Caco-2 (cell line): ENCODE measurements at regions not wholly inside any gene's neighbourhood (a gene's known extent, or its start where the extent isn't known, plus 50 kb on each side); places are given as distances from the start of the nearest gene placed in this dataset.
"Not testable (repeated sequence)": the region's sequence is repeated elsewhere in the genome, so short reads cannot be mapped to it uniquely, and the experiment has no call there.

Experiments
- BruUV-seq: library from RNA; stranded (reverse); fragments of 400-500 nt; replicated peaks from 2 replicates; lab custom pipeline; 2021; lab: Mats Ljungman, UMichigan
- CTCF ChIA-PET: fragments of 300-600 bp; sonication (Branson Sonifier 250); formaldehyde crosslinking; loops from one replicate; lab custom pipeline; 2022; ENCODE audit warnings: antibody characterized with exemption; lab: Charles Lee
- POLR2A ChIA-PET: fragments of 300-600 bp; sonication (Branson Sonifier 250); formaldehyde crosslinking; loops from one replicate; lab custom pipeline; 2022; ENCODE audit warnings: antibody characterized with exemption; lab: Charles Lee
- DNase-seq, 2 experiments: peaks; one replicate each; pipeline versions ENCODE4 v3.0.0 to v3.0.0-alpha.2; 2020 to 2022
- H3K27me3 ChIP-seq: replicated peaks from 2 replicates; pipeline ENCODE4 v1.6.0; 2011; ENCODE audit warnings: low read length; ENCODE audit not compliant: control insufficient read depth, insufficient read depth
- H3K36me3 ChIP-seq: 2 replicates; pipeline ENCODE4 v1.5.1; 2011; ENCODE audit warnings: low read length; ENCODE audit not compliant: control insufficient read depth, insufficient read depth
- H3K4me1 ChIP-seq: fragments of 250-450 bp; sonication (Bioruptor Pico); 2 replicates; pipeline ENCODE4 v1.5.1; 2020; ENCODE audit warnings: mild to moderate bottlenecking
- H3K4me3 ChIP-seq: 2 replicates; pipeline ENCODE4 v1.5.1; 2011; ENCODE audit warnings: low read depth, mild to moderate bottlenecking, control low read depth, low read length
- H3K9me3 ChIP-seq: fragments of 250-450 bp; sonication (Bioruptor Pico); 2 replicates; pipeline ENCODE4 v1.5.1; 2020; ENCODE audit warnings: mild to moderate bottlenecking, moderate library complexity
- H3K27ac Mint-ChIP-seq: one replicate; pipeline ENCODE4 v1.8.0; 2022; ENCODE audit warnings: mixed read lengths; ENCODE audit not compliant: unreplicated experiment
- H3K27me3 Mint-ChIP-seq: one replicate; pipeline ENCODE4 v1.8.0; 2022; ENCODE audit warnings: mixed read lengths; ENCODE audit not compliant: insufficient read depth, unreplicated experiment
- H3K36me3 Mint-ChIP-seq: one replicate; pipeline ENCODE4 v1.8.0; 2022; ENCODE audit warnings: mild to moderate bottlenecking, mixed read lengths; ENCODE audit not compliant: insufficient read depth, unreplicated experiment
- H3K4me1 Mint-ChIP-seq: one replicate; pipeline ENCODE4 v1.8.0; 2022; ENCODE audit warnings: low read depth, mixed read lengths; ENCODE audit not compliant: unreplicated experiment
- H3K4me3 Mint-ChIP-seq: one replicate; pipeline ENCODE4 v1.8.0; 2022; ENCODE audit warnings: mild to moderate bottlenecking, moderate library complexity, mixed read lengths; ENCODE audit not compliant: unreplicated experiment
- H3K9me3 Mint-ChIP-seq: one replicate; pipeline ENCODE4 v1.8.0; 2022; ENCODE audit warnings: mixed read lengths; ENCODE audit not compliant: unreplicated experiment
- CTCF ChIP-seq, 2 experiments: fragments of 200-600 bp in 1 of 2; IDR thresholded peaks; 1 replicate in 1 of 2; 2 replicates in 1 of 2; pipeline versions ENCODE4 v1.5.1 to v1.8.0; 2011 to 2022; ENCODE audit warnings: antibody characterized with exemption in 1 of 2, control low read depth in 1 of 2, inconsistent platforms in 1 of 2, low read depth in 1 of 2, low read length in 1 of 2, mild to moderate bottlenecking in 1 of 2, moderate library complexity in 1 of 2; ENCODE audit not compliant: insufficient read depth in 1 of 2, severe bottlenecking in 1 of 2, unreplicated experiment in 1 of 2
- intact Hi-C: fragments of 100-400 bp; cut with micrococcal nuclease; formaldehyde crosslinking; loops from one replicate; pipeline ENCODE4 v1.10.0; 2022; ENCODE audit not compliant: unreplicated experiment

GRCh38 chr4:141473026-141473540, 163.3 kb upstream of the IL15 start:
- H3K36me3 ChIP-seq = no peaks in the 10 kb centered on the region
- POLR2A ChIA-PET = no interaction called here

GRCh38 chr4:141473952-141474351, 162.4 kb upstream of the IL15 start:
- no peak for TF ChIP-seq CTCF (IDR thresholded peaks at IDR 0.05; ENCODE audit: insufficient read depth in 1 of 2, low read depth in 1 of 2, low read length in 1 of 2, severe bottlenecking in 1 of 2, unreplicated experiment in 1 of 2)
- H3K4me1 Mint-ChIP-seq = no peaks in the 10 kb centered on the region
- ChIA-PET CTCF (no interaction called here), POLR2A (no interaction called here)
- no peak overlapping the region for H3K27ac Mint-ChIP-seq
- no peaks in the 10 kb centered on the region for H3K36me3 Mint-ChIP-seq
- intact Hi-C loops = no loop called here
- H3K27me3 Mint-ChIP-seq = peaks cover 3% of the 10 kb centered on the region
- no peak for DNase-seq
- BruUV-seq = no TSS peak
- no peaks in the 10 kb centered on the region for H3K9me3 Mint-ChIP-seq
- Histone ChIP-seq H3K9me3 (no peaks in the 10 kb centered on the region), H3K4me3 (no peak overlapping the region), H3K4me1 (no peaks in the 10 kb centered on the region), H3K36me3 (no peaks in the 10 kb centered on the region), H3K27me3 (no peaks in the 10 kb centered on the region)
- no peak overlapping the region for H3K4me3 Mint-ChIP-seq

More at GRCh38 chr4:141473026-141473540, 163.3 kb upstream of the IL15 start:
- no peaks in the 10 kb centered on the region for H3K4me1 ChIP-seq
- no peak overlapping the region for H3K4me3 ChIP-seq
- Mint-ChIP-seq H3K4me1 (no peaks in the 10 kb centered on the region), H3K27me3 (peaks cover 3% of the 10 kb centered on the region), H3K36me3 (no peaks in the 10 kb centered on the region), H3K4me3 (no peak overlapping the region), H3K9me3 (no peaks in the 10 kb centered on the region), H3K27ac (no peak overlapping the region)
- intact Hi-C loops = no loop called here
- no peaks in the 10 kb centered on the region for H3K27me3 ChIP-seq
- BruUV-seq = no TSS peak
- TF ChIP-seq CTCF (IDR thresholded peaks at IDR 0.05; ENCODE audit: insufficient read depth in 1 of 2, low read depth in 1 of 2, low read length in 1 of 2, severe bottlenecking in 1 of 2, unreplicated experiment in 1 of 2) = no peak
- DNase-seq = no peak
- CTCF ChIA-PET = no interaction called here
- H3K9me3 ChIP-seq = no peaks in the 10 kb centered on the region

DNA sequence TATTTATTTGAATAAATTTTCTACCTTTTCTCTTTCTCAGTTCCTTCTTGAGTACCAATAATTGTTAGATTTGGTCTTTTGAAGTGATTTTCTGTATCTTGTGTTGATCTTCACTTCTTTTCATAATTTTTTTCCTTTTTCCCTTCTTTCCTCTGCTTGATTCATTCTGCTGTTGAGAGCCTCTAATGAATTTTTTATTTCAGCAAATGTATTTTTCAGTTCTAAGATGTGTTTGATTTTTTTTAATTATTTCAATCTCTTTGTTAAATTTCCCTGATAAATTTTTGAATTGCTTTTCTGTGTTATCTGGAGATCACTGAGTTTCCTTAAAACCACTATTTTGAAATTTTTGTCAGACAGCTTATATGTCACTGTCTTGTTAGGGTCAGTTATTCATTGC, 155.4 kb upstream of the IL15 start:
- no peak overlapping the region for H3K4me3 ChIP-seq
- Mint-ChIP-seq H3K36me3 (no peaks in the 10 kb centered on the region), H3K27me3 (no peaks in the 10 kb centered on the region), H3K4me3 (no peak overlapping the region), H3K4me1 (no peaks in the 10 kb centered on the region), H3K27ac (no peak overlapping the region), H3K9me3 (peaks cover 32% of the 10 kb centered on the region)
- no peak for DNase-seq
- no peaks in the 10 kb centered on the region for H3K4me1 ChIP-seq
- H3K27me3 ChIP-seq = no peaks in the 10 kb centered on the region
- TF ChIP-seq CTCF (IDR thresholded peaks at IDR 0.05; ENCODE audit: insufficient read depth in 1 of 2, low read depth in 1 of 2, low read length in 1 of 2, severe bottlenecking in 1 of 2, unreplicated experiment in 1 of 2) = no peak
- intact Hi-C loops = no loop called here
- peaks cover 5% of the 10 kb centered on the region; the same call in 1 of the 2 replicates for H3K9me3 ChIP-seq
- ChIA-PET CTCF (no interaction called here), POLR2A (no interaction called here)
- H3K36me3 ChIP-seq = no peaks in the 10 kb centered on the region
- BruUV-seq = no TSS peak

- H3K36me3 Mint-ChIP-seq, intact Hi-C loops, H3K36me3 ChIP-seq, H3K27ac Mint-ChIP-seq, H3K27me3 ChIP-seq, H3K4me1 Mint-ChIP-seq, DNase-seq, H3K4me1 ChIP-seq, CTCF ChIA-PET, H3K4me3 ChIP-seq, H3K4me3 Mint-ChIP-seq, H3K9me3 ChIP-seq, BruUV-seq, POLR2A ChIA-PET, H3K27me3 Mint-ChIP-seq: not testable (repeated sequence)
- H3K9me3 Mint-ChIP-seq = peaks cover 32% of the 10 kb centered on the region
Observed at GRCh38 chr4:141484298-141484697, 152.1 kb upstream of the IL15 start.
